ENCODE measurements at regions not wholly inside any gene's neighbourhood (a gene's known extent, or its start where the extent isn't known, plus 50 kb on each side); places are given as distances from the start of the nearest gene placed in this dataset.
A peak's percentile ranks its signal among the peaks of the same experiment; 100 is the strongest.

GRCh38 chr3:177516158-177517011, 319.1 kb upstream of the TBL1XR1 start:
- CTCF ChIA-PET, result interaction anchor here (0.7 kb wide), 1 partner anchor 41 kb away, joined by 3 read pairs; no protein-coding TSS in a partner anchor
- Mint-ChIP-seq H3K4me1 (ENCODE audit: insufficient read depth, unreplicated experiment) (no peaks in the 10 kb centered on the region), H3K4me3 (ENCODE audit: unreplicated experiment) (no peak overlapping the region), H3K36me3 (ENCODE audit: insufficient read depth, unreplicated experiment) (no peaks in the 10 kb centered on the region), H3K9me3 (ENCODE audit: unreplicated experiment) (no peaks in the 10 kb centered on the region), H3K27ac (ENCODE audit: low read depth, unreplicated experiment) (no peak overlapping the region), H3K27me3 (ENCODE audit: insufficient read depth, unreplicated experiment) (no peaks in the 10 kb centered on the region)
- no peak for DNase-seq (ENCODE audit: unreplicated experiment)
- no TSS peak for BruUV-seq (replicated peaks)
- no peak for TF ChIP-seq CTCF (IDR thresholded peaks at IDR 0.05; ENCODE audit: unreplicated experiment)
- POLR2A ChIA-PET, result no interaction called here
- intact Hi-C loops (cut with micrococcal nuclease), result no loop called here

GRCh38 chr3:177517906-177518305, 320.6 kb upstream of the TBL1XR1 start:
- TF ChIP-seq CTCF (IDR thresholded peaks at IDR 0.05; ENCODE audit: unreplicated experiment), result no peak

GRCh38 chr3:177519588-177519987, 322.3 kb upstream of the TBL1XR1 start:
- TF ChIP-seq CTCF (IDR thresholded peaks at IDR 0.05; ENCODE audit: unreplicated experiment), result no peak
- ChIA-PET CTCF (interaction anchor here (0.8 kb wide), 1 partner anchor 36 kb away, joined by 3 read pairs; no protein-coding TSS in a partner anchor), POLR2A (no interaction called here)
- Mint-ChIP-seq H3K9me3 (ENCODE audit: unreplicated experiment) (no peaks in the 10 kb centered on the region), H3K4me3 (ENCODE audit: unreplicated experiment) (no peak overlapping the region), H3K27ac (ENCODE audit: low read depth, unreplicated experiment) (peak overlapping the region; percentile 4), H3K4me1 (ENCODE audit: insufficient read depth, unreplicated experiment) (peaks cover 12% of the 10 kb centered on the region), H3K36me3 (ENCODE audit: insufficient read depth, unreplicated experiment) (no peaks in the 10 kb centered on the region), H3K27me3 (ENCODE audit: insufficient read depth, unreplicated experiment) (no peaks in the 10 kb centered on the region)
- intact Hi-C loops (cut with micrococcal nuclease), result no loop called here
- no TSS peak for BruUV-seq (replicated peaks)
- no peak for DNase-seq (ENCODE audit: unreplicated experiment)

More at GRCh38 chr3:177517906-177518305, 320.6 kb upstream of the TBL1XR1 start:
- POLR2A ChIA-PET, result no interaction called here
- intact Hi-C loops (cut with micrococcal nuclease), result no loop called here
- H3K27ac Mint-ChIP-seq (ENCODE audit: low read depth, unreplicated experiment), result peak overlapping the region; percentile 10
- no peaks in the 10 kb centered on the region for H3K9me3 Mint-ChIP-seq (ENCODE audit: unreplicated experiment)
- no TSS peak for BruUV-seq (replicated peaks)
- no peak for DNase-seq (ENCODE audit: unreplicated experiment)
- H3K4me1 Mint-ChIP-seq (ENCODE audit: insufficient read depth, unreplicated experiment), result no peaks in the 10 kb centered on the region
- no peak overlapping the region for H3K4me3 Mint-ChIP-seq (ENCODE audit: unreplicated experiment)
- no peaks in the 10 kb centered on the region for H3K36me3 Mint-ChIP-seq (ENCODE audit: insufficient read depth, unreplicated experiment)
- no peaks in the 10 kb centered on the region for H3K27me3 Mint-ChIP-seq (ENCODE audit: insufficient read depth, unreplicated experiment)
- CTCF ChIA-PET, result no interaction called here

GRCh38 chr3:177521305-177521704, 324.0 kb upstream of the TBL1XR1 start:
- no TSS peak for BruUV-seq (replicated peaks)

More at GRCh38 chr3:177521305-177521704, 324.0 kb upstream of the TBL1XR1 start:
- POLR2A ChIA-PET, result no interaction called here
- Mint-ChIP-seq H3K27ac (ENCODE audit: low read depth, unreplicated experiment) (no peak overlapping the region), H3K36me3 (ENCODE audit: insufficient read depth, unreplicated experiment) (no peaks in the 10 kb centered on the region), H3K9me3 (ENCODE audit: unreplicated experiment) (no peaks in the 10 kb centered on the region), H3K4me1 (ENCODE audit: insufficient read depth, unreplicated experiment) (peaks cover 12% of the 10 kb centered on the region), H3K4me3 (ENCODE audit: unreplicated experiment) (no peak overlapping the region), H3K27me3 (ENCODE audit: insufficient read depth, unreplicated experiment) (no peaks in the 10 kb centered on the region)
- DNase-seq (ENCODE audit: unreplicated experiment), result no peak
- CTCF ChIA-PET, result interaction anchor here (0.8 kb wide), 1 partner anchor 9 kb away, joined by 3 read pairs; no protein-coding TSS in a partner anchor
- TF ChIP-seq CTCF (IDR thresholded peaks at IDR 0.05; ENCODE audit: unreplicated experiment), result no peak
- intact Hi-C loops (cut with micrococcal nuclease), result no loop called here
